Posterior vena cava (tissue), 2 donors: ENCODE measurements at regions not wholly inside any gene's neighbourhood (a gene's known extent, or its start where the extent isn't known, plus 50 kb on each side); places are given as distances from the start of the nearest gene placed in this dataset.

ENCODE experiments used
- DNase-seq: peaks from one replicate; pipeline ENCODE4 v3.0.0-alpha.2; 2020; ENCODE audit warnings: low spot score
- intact Hi-C, 2 donors: fragments of 100-400 bp; cut with DNase I; formaldehyde crosslinking; loops; one replicate each; pipeline versions ENCODE4 v1.14.1 to v1.14.2; 2022 to 2023
- donor health status: DM: yes; HTN: yes; CAD: no.
- donor health status: DM: yes; HTN: yes; CAD: no.

- intact Hi-C loops = no loop called here
- DNase-seq = no peak
Measured at GRCh38 chr10:10294881-10295529, 722.7 kb upstream of the CELF2 start.

DNA sequence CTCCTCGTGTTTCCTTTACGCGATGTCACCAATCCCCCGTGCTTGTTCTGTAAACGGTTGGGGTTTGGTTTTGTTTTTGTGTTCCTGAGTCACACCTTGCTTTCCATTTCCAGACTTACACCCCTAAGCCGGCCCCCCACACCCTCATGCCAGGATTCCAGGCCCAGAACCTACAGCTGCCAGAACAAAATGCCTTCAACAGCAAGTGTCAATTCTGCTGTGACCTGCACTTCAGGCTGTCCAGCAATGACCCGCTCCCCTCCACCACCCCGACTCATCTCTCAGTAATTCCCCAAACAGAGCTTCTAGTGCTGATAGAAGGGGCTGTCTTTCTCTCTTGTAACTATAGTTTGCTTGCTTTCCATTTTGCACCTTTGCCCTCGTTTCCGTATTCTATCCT is 722.1 kb upstream of the CELF2 start:
- intact Hi-C loops = no loop called here
- DNase-seq = no peak

DNA sequence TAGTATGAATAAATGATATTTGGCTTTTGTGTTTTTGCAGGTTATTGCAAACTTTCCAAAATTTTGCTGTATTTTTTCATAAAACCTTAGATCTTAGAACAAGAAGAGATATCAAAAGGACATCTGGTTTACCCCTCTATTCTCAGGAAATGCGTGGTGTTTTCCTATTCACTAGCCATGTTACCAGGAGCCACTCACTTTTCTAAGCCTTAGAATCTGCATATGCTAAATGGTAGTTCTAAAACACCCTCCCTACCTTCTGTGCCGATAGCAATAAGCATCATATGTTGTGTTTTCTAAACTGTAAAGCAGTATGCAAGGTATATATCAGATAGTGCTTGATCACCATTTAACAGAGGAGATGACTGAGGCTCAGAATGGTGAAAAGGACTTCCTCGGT is 715.0 kb upstream of the CELF2 start:
- intact Hi-C loops = no loop called here

DNA sequence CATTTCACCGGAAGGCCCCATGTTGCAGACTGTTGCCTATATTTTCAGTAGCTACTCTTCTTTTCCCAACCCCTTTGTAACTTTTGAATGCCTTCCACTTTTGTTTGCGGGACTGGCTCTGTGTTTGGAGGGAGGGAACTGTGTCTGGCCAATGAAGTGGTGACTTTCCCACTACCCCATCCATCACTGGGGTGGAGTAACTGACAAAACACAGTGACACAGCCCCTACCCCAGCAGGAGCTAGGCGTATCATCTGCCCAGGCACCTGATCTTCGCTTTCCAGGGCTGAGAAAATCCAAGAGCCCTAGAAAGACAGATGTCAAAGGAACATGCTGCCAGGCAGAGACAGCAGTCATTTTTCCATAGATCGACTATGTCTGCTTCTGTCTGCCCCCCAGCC is 710.6 kb upstream of the CELF2 start:
- DNase-seq = no peak
- intact Hi-C loops = no loop called here

More for the DNA sequence above, 715.0 kb upstream of the CELF2 start:
- DNase-seq = no peak

DNA sequence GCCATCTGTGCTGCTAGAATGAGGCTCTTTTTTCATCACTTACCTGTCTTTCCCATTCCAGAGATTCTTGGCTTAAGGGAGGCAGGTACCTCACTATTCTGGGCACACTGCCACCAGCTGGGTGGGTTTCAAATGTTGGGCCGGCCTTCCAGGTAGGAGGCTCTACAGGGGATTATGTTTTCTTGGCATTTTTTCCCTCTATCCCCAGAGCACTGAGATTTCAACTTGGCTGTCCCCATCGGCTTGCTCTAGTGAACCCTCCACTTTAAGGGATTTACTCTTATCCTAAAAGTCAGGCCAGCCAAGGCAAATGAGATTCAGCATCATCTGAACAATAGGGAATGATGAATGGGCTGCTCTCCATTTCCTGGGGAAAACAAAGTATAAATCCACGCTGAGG is 710.1 kb upstream of the CELF2 start:
- no peak for DNase-seq
- intact Hi-C loops = no loop called here

- DNase-seq = no peak
- intact Hi-C loops = no loop called here
Measured at GRCh38 chr10:10310498-10310897, 707.2 kb upstream of the CELF2 start.

DNA sequence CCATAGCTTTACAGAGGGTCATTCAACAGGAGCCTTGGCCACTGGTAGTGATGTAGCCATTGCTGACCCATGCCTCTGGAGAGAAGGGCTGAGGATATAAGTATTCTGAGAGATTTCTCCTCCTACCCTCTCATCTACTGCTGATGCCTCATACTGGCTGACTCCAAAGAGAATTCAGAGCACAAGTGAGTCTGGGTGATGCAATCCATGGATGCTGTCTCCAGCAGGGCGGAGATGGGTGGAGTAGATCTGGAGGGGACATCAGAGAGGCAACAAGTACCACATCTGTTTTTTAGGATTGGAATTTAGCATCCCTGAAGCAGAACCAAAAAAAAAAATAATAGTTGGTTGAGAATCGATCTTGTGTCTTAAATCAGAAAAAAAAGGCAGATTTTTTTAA is 705.7 kb upstream of the CELF2 start:
- intact Hi-C loops = no loop called here
- no peak for DNase-seq

DNA sequence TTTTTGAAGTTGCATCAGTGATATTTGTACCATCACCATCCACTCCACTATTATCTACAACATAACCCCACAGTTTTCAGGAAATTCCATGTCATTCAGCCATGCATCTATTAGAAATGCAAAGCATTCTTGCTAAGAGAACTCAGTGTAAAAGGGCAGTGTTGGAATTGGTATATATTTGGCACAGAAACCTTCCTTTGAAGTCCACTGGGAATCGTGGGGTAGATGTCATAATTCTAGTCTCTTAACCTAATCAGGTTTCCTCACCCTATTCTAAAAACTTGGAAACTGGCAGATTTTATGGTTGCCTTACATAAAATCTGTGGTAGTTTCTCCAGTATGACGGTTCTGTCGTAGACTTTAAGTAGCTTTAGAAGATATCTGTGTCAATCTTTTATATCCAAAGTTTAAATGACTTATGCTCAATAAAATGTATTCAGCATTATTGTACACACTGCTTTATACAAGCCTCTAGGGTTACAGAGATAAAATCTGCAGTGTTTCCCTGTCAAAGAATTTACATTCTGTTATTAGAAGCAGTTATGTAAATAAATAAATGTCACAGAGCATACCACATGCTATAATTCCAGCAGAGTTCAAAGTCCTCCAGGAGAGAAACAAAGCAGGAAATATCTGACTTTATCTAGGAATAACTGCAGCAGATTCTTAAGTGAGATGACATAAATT is 704.4 kb upstream of the CELF2 start:
- DNase-seq = no peak
- intact Hi-C loops = no loop called here

- intact Hi-C loops = no loop called here
- no peak for DNase-seq
Measured at GRCh38 chr10:10314626-10315025, 703.0 kb upstream of the CELF2 start.

DNA sequence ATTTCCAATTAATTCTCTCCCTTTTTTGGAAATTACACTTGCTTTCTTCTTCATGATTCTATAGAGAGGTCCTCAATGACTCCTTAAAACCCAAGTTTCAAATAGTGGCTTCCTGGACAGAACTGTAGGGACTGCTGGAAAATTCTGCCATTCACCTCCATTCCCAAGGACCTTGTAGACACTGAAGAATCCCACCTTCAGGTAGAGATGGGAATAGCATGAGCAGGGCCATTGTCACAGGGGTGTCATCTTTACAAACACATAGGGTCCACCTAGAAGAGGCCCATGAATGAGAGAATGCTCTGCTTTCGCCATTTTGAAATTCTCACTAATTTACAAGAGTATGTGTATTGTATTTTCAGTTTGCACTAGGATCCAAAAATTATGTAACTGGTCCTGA is 701.7 kb upstream of the CELF2 start:
- no peak for DNase-seq
- intact Hi-C loops = no loop called here

DNA sequence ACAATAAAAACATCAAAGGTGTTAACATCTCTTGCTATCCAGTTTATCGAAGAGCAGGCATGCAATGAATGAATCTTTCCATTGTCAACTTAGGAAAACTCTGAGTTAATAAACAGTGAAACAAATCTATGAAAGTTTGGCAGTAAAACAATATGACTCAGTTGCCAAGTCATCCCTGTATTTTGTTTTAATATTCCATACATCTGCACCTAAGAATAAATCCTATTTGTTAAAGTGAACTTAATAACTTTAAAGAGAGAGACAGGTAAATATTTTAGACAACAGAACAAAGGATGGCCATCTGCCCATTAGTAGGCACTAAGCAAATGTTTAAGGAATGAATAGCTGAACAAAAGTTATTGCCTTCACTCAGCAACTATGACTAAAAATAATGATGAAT is 700.5 kb upstream of the CELF2 start:
- DNase-seq = no peak
- intact Hi-C loops = no loop called here

- intact Hi-C loops = no loop called here
- no peak for DNase-seq
Measured at GRCh38 chr10:10318856-10319255, 698.8 kb upstream of the CELF2 start.

GRCh38 chr10:10320956-10321355 is 696.7 kb upstream of the CELF2 start:
- no peak for DNase-seq
- intact Hi-C loops = no loop called here

DNA sequence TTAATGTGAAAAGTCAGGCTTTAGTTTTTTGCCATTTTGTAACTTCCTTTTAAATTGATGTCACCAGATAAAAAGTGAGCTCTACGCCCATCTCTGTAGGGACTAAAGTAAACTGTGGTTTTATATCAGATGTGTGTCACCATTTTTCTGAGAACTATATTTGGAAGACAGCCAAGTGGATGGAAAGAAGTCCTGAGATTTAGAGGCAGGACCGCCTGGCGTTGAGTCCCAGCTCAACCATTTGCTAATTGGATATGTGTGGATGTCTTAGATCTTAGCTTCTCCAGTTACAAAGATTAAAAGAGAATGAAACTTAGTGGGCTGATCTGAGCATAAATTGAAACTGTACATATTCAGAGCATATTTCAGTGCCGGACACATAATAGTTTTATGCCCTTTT is 691.6 kb upstream of the CELF2 start:
- no peak for DNase-seq
- intact Hi-C loops = no loop called here

DNA sequence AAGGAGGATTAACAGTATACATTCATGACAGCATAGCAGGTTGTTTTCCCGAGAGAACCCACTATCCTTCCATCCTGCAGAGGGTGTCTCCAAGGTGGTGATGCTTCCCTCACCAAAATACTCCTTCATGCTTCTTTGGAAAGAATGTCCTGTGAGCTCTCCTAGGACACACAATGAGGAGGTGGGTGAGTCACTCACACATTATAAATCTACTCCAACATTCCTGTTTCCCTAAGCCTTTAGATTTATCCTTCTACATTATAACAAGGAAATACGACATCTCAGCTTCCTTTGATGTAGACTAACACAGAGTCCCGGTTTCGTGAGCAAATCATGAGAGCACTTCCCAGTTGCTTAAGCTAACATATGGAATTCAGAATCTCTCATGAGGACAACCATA is 689.7 kb upstream of the CELF2 start:
- intact Hi-C loops = no loop called here
- no peak for DNase-seq

- DNase-seq = no peak
Measured at GRCh38 chr10:10330418-10330817, 687.3 kb upstream of the CELF2 start.

DNA sequence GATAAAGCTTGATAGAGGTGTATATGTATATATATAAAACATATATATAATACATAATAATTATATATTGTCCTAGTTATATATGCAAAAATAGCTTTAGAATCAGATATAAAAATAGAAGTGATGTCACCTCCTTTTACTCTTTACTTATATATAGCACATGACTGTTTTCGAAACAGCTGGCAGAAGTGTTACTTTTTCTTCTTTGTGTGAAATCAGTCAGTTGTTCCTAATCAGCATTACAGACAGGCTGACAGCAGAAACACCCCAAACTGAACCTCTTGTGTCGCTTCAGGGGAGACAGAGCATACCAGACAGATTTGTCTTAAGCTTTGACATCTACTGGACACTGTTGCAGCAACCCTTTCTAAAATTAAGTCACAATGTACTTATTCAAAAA is 684.9 kb upstream of the CELF2 start:
- intact Hi-C loops = no loop called here
- DNase-seq = no peak

More at GRCh38 chr10:10330418-10330817, 687.3 kb upstream of the CELF2 start:
- intact Hi-C loops = no loop called here

- no peak for DNase-seq
- intact Hi-C loops = no loop called here
Measured at GRCh38 chr10:10333622-10334021, 684.0 kb upstream of the CELF2 start.

DNA sequence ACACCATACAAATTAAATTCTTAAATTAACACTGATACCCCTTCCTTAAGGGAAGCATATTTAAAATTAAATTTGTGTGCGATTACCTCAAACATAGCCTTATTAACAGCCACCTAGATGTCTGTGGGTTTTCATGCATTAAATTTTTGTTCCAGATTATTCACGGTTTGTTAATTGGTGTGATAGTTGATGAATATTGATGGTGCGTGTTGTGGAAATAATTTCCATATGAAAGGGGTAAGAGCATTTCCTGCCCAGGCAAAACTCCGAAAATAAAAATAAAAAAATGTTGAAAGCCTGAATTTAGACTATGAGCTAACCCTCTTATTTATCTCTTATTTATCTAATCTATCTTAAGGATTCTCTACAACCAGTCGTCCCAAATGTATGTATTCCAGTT is 679.3 kb upstream of the CELF2 start:
- no peak for DNase-seq
- intact Hi-C loops = no loop called here

GRCh38 chr10:10346390-10347150 is 671.1 kb upstream of the CELF2 start:
- intact Hi-C loops = no loop called here
- no peak for DNase-seq

GRCh38 chr10:10350050-10350449 is 667.6 kb upstream of the CELF2 start:
- DNase-seq = no peak

More at GRCh38 chr10:10350050-10350449, 667.6 kb upstream of the CELF2 start:
- intact Hi-C loops = no loop called here
